Memory B cell (primary cell): ENCODE measurements at regions not wholly inside any gene's neighbourhood (a gene's known extent, or its start where the extent isn't known, plus 50 kb on each side); places are given as distances from the start of the nearest gene placed in this dataset.

Experiments
- ATAC-seq: fragments of 150-1000 bp; cut with Tn5 transposase; 2 replicates; pipeline ENCODE4 v1.10.0; 2021; ENCODE audit warnings: low read depth, mild to moderate bottlenecking, moderate library complexity
- DNase-seq, 2 donors: peaks; one replicate each; pipeline ENCODE4 v3.0.0; 2022; ENCODE audit warnings: low spot score in 2 of 2
- H3K27ac Mint-ChIP-seq: one replicate; pipeline ENCODE4 v1.8.0; 2022; ENCODE audit warnings: mild to moderate bottlenecking, moderate library complexity, mixed read lengths
- H3K27me3 Mint-ChIP-seq: one replicate; pipeline ENCODE4 v1.8.0; 2022; ENCODE audit warnings: mixed read lengths
- H3K36me3 Mint-ChIP-seq: one replicate; pipeline ENCODE4 v1.8.0; 2022; ENCODE audit warnings: mild to moderate bottlenecking, mixed read lengths
- H3K4me1 Mint-ChIP-seq: one replicate; pipeline ENCODE4 v1.8.0; 2022; ENCODE audit warnings: mixed read lengths
- H3K4me3 Mint-ChIP-seq: one replicate; pipeline ENCODE4 v1.8.0; 2022; ENCODE audit warnings: mild to moderate bottlenecking, moderate library complexity, mixed read lengths
- H3K9me3 Mint-ChIP-seq: one replicate; pipeline ENCODE4 v1.8.0; 2022; ENCODE audit warnings: mixed read lengths

DNA sequence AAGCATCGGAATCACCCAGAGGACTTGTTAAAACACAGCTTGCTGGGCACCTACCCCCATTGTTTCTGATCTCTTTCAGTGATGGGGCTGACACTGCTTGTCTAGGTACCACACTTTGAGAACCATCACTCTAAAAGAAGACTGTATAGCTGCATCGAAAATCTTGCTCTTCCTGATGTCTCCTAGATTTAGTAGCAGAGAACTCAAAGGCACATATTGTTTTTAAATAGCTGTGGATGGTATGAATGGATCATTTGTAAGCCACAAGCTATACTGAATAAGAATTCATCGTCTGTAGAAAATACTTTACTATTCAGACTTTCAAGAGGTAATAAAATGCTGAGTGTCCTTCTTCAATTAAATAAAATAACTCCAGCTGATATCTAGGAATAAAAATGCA, 405.4 kb downstream of the ANKRD50 start:
- H3K36me3 Mint-ChIP-seq, result no peaks in the 10 kb centered on the region
- no peak overlapping the region for H3K27ac Mint-ChIP-seq
- ATAC-seq (no peak), DNase-seq (no peak)
- H3K4me1 Mint-ChIP-seq, result no peaks in the 10 kb centered on the region
- no peak overlapping the region for H3K4me3 Mint-ChIP-seq
- H3K27me3 Mint-ChIP-seq, result peaks cover 2% of the 10 kb centered on the region
- H3K9me3 Mint-ChIP-seq, result no peaks in the 10 kb centered on the region

DNA sequence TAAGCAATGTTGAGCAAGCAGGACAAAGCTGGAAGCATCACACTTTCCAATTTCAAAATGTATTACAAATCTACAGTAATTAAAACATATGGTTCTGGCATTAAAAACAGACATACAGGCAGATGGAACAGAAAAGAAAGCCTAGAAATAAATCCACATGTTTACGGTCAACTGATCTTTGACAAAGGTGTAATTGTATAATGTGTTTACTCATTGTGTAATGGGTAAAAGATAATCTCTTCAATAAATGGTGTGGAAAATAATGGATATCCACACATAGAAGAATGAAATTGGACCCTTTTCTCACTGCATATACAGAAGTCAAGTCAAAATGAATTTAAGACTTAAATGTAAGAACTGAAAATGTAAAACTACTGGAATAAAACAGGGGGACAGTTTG, 394.2 kb downstream of the ANKRD50 start:
- no peaks in the 10 kb centered on the region for H3K4me1 Mint-ChIP-seq
- no peak for DNase-seq
- no peaks in the 10 kb centered on the region for H3K27me3 Mint-ChIP-seq
- no peak for ATAC-seq
- H3K27ac Mint-ChIP-seq, result no peak overlapping the region
- no peaks in the 10 kb centered on the region for H3K9me3 Mint-ChIP-seq
- no peak overlapping the region for H3K4me3 Mint-ChIP-seq
- H3K36me3 Mint-ChIP-seq, result no peaks in the 10 kb centered on the region

DNA sequence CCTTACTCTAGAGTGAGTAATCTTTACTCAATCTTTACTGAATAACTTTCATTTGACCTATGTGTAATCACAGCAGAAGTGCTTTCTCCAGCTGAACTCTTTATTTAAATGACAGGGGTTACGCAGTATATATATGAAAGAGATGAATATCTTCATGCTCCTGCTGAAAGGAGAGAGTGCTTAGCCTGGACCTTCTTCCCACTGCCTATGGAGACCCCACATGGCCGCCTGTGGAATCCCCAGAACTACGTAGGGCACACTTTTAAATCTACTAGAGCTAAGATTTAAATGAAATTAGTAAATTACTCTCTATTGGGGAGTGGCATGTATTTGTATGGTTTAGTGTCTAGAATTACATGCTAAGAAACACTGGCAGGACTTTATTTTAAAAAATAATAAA, 391.2 kb downstream of the ANKRD50 start:
- no peak overlapping the region for H3K27ac Mint-ChIP-seq
- ATAC-seq (no peak), DNase-seq (no peak)
- H3K36me3 Mint-ChIP-seq, result no peaks in the 10 kb centered on the region
- no peak overlapping the region for H3K4me3 Mint-ChIP-seq
- H3K27me3 Mint-ChIP-seq, result no peaks in the 10 kb centered on the region
- H3K9me3 Mint-ChIP-seq, result no peaks in the 10 kb centered on the region
- H3K4me1 Mint-ChIP-seq, result no peaks in the 10 kb centered on the region

DNA sequence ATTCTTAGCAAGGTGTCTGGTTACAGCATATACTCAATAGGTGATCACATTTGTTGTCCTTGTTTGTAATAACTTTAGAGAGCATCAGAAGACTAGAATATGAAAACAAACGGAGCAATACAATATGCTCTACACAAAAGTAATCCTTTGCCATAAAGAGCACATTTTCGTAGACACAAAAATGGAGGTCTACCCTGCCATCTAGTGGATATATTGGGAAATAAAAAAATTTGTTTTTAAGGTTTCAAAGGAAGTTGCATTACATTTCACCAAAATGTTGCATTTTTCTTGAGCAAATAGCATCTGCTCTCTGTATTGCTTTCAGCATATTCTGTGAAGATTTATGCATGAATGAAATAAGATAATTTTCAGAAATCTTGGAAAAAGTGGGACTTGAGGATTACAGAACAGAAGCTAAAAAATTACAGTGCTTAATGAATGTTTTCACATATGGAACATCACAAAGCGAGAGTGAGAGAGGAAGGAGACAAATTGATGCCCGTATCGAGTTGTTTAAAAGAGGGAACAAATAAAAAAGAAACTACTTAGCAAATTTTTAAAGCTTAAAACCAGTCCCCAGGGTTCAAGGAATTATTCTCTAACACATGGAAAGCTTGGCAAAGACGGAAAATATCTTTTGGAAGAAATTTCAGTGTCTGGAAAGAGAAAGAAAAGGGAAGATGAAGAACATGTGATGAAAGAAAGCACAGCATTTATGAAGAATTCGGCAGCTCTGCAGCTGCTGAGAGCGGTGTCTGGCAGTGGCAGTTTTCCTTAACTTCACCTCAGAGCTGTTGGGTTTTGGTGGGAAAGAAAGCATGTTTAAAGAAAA, 390.1 kb downstream of the ANKRD50 start:
- H3K9me3 Mint-ChIP-seq, result no peaks in the 10 kb centered on the region
- no peaks in the 10 kb centered on the region for H3K4me1 Mint-ChIP-seq
- no peak for DNase-seq
- no peak overlapping the region for H3K27ac Mint-ChIP-seq
- H3K27me3 Mint-ChIP-seq, result no peaks in the 10 kb centered on the region
- no peaks in the 10 kb centered on the region for H3K36me3 Mint-ChIP-seq
- no peak overlapping the region for H3K4me3 Mint-ChIP-seq
- no peak for ATAC-seq

DNA sequence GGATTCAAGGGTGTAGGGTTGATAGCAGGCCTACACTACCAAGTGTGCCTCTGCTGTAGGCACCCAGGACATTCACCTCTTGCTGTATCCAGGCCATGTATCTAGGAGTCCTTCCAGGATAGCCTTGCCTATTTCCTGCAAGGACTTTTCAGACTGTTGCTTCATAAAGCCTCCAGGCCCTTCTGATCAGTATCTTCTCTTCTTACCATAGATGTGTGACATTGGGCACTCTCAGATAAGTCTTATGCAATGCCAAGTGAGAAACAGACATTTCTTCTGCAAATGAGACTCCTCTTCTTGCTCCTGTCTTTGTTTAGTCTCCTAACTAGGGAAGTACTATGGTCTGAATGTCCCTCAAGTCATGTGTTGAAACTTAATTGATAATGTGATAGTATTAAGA, 386.8 kb downstream of the ANKRD50 start:
- DNase-seq (no peak), ATAC-seq (no peak)
- Mint-ChIP-seq H3K27ac (no peak overlapping the region), H3K4me3 (no peak overlapping the region), H3K36me3 (no peaks in the 10 kb centered on the region), H3K27me3 (no peaks in the 10 kb centered on the region), H3K9me3 (no peaks in the 10 kb centered on the region), H3K4me1 (no peaks in the 10 kb centered on the region)

DNA sequence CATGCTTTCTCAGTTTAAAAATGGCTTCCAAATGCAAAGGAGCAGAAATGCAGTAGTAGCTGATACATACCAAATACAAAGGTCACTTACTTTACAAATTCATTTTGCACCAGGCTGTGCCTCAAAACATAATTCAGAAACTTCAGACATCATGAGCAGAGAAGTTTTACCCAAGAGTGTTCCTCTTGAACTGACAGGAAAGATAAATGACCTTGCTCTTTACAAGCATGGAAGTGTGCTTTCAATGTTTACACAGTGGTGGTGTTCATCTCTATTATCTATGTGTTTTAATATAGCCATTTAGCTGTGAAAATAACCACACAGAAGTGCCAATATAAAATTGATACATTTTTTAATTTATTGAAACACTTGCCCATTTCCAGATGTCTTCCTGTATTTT, 383.4 kb downstream of the ANKRD50 start:
- DNase-seq, result no peak
- Mint-ChIP-seq H3K4me1 (no peaks in the 10 kb centered on the region), H3K9me3 (no peaks in the 10 kb centered on the region), H3K4me3 (no peak overlapping the region), H3K36me3 (no peaks in the 10 kb centered on the region), H3K27me3 (no peaks in the 10 kb centered on the region), H3K27ac (no peak overlapping the region)
- ATAC-seq, result no peak

DNA sequence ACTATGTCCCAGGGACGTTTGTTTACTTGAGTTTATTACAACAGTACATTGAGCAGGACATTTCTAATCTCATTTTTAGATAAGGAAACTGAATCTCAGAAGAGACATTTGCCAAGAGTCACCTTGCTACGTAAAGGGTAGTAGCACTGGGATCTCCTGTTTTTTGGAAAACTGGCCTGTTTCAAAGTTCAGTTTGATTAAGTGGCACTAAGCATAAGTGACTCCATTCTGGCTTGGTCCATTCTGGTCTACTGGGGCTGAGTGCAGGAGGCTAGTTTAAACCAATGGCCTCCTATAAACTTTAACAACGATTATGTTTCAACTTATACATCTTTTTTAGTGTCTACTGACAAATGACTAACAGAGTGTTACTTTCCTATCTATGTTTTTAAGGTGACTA, 382.5 kb downstream of the ANKRD50 start:
- DNase-seq (no peak), ATAC-seq (no peak)
- H3K9me3 Mint-ChIP-seq, result no peaks in the 10 kb centered on the region
- no peak overlapping the region for H3K4me3 Mint-ChIP-seq
- H3K4me1 Mint-ChIP-seq, result no peaks in the 10 kb centered on the region
- H3K36me3 Mint-ChIP-seq, result no peaks in the 10 kb centered on the region
- no peak overlapping the region for H3K27ac Mint-ChIP-seq
- H3K27me3 Mint-ChIP-seq, result no peaks in the 10 kb centered on the region

DNA sequence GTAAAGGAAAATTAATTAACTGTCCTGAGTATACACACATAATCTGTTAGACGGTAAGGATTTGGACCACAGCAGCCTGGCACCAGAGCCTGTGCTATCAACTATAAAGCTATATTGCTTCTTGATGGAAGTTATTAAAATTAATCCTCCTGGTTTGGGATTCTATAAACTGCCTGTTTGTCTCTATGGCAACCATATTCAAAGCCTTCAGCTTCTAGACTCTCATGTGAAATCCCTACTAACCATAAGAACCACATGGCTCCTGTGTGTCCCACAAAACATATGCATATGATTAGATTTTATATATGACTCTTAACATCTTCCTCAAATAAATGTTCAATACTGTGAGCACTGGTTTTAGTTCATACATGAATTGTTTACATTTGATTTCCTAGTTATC, 380.8 kb downstream of the ANKRD50 start:
- H3K4me3 Mint-ChIP-seq, result no peak overlapping the region
- DNase-seq, result no peak
- no peaks in the 10 kb centered on the region for H3K27me3 Mint-ChIP-seq
- no peak overlapping the region for H3K27ac Mint-ChIP-seq
- ATAC-seq, result no peak
- no peaks in the 10 kb centered on the region for H3K9me3 Mint-ChIP-seq
- H3K4me1 Mint-ChIP-seq, result no peaks in the 10 kb centered on the region
- no peaks in the 10 kb centered on the region for H3K36me3 Mint-ChIP-seq

DNA sequence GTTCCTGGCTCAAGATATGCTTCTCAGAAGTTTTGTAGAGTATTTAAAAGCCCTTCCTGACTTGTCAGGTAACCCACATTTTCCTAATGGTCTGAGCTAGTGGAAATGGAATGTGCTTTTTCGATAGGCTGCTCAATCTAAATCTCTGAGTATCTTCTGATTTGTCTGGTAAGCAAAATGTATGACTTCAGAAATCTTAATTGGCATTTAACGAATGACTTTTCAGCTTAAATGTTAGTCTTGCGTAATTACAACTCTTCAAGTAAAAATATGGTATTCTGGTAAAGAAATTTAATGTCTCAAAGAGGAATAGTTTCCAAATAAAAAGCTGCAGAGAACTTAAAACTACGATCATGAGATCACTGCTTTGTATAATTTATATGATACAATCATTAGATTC, 379.1 kb downstream of the ANKRD50 start:
- Mint-ChIP-seq H3K27ac (no peak overlapping the region), H3K27me3 (no peaks in the 10 kb centered on the region), H3K4me3 (no peak overlapping the region), H3K9me3 (no peaks in the 10 kb centered on the region), H3K36me3 (no peaks in the 10 kb centered on the region), H3K4me1 (no peaks in the 10 kb centered on the region)
- no peak for DNase-seq
- no peak for ATAC-seq

DNA sequence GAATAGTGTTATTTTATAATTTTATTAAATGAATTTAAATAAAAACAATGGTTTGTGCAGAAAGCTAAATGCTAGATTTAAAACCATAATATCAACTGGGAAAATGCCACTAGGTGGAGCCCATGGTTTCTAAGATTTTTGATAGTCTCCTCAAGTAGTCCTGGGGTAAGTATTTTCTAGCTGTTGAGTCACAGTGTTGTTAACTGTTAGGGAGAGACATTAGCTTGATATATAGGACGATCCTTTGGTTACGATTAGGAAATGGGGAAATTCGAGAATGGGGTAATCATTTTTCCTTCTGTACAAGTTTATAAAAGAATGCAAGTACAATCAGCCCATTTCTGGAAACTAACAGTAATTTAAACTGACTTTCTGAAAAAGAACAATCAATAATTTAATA, 378.4 kb downstream of the ANKRD50 start:
- no peak overlapping the region for H3K27ac Mint-ChIP-seq
- no peak for ATAC-seq

DNA sequence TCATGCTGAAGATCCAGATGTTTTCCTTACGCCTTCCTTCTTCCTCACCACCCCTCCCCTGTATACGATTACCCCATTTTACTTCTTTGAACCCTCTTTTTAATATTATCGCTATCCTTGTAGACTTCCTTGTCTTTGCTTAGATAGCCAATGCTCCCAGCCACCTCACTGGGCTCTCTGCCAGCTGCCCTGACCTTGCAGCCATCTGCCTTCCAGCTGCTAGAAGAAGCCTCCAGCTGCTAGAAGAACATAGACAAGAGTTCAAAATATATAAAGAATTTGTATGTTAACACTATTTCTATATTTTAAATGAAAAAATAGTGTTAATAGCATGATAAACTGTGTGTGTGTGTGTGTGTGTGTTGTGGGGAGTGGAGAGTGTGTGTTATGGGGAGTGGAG, 374.7 kb downstream of the ANKRD50 start:
- no peaks in the 10 kb centered on the region for H3K4me1 Mint-ChIP-seq
- H3K36me3 Mint-ChIP-seq, result no peaks in the 10 kb centered on the region
- no peak for DNase-seq
- H3K27me3 Mint-ChIP-seq, result no peaks in the 10 kb centered on the region
- H3K27ac Mint-ChIP-seq, result no peak overlapping the region
- no peak for ATAC-seq
- no peak overlapping the region for H3K4me3 Mint-ChIP-seq
- H3K9me3 Mint-ChIP-seq, result no peaks in the 10 kb centered on the region

More for the DNA sequence above, 378.4 kb downstream of the ANKRD50 start:
- H3K4me1 Mint-ChIP-seq, result no peaks in the 10 kb centered on the region
- no peaks in the 10 kb centered on the region for H3K36me3 Mint-ChIP-seq
- no peaks in the 10 kb centered on the region for H3K9me3 Mint-ChIP-seq
- no peak for DNase-seq
- H3K4me3 Mint-ChIP-seq, result no peak overlapping the region
- H3K27me3 Mint-ChIP-seq, result no peaks in the 10 kb centered on the region

DNA sequence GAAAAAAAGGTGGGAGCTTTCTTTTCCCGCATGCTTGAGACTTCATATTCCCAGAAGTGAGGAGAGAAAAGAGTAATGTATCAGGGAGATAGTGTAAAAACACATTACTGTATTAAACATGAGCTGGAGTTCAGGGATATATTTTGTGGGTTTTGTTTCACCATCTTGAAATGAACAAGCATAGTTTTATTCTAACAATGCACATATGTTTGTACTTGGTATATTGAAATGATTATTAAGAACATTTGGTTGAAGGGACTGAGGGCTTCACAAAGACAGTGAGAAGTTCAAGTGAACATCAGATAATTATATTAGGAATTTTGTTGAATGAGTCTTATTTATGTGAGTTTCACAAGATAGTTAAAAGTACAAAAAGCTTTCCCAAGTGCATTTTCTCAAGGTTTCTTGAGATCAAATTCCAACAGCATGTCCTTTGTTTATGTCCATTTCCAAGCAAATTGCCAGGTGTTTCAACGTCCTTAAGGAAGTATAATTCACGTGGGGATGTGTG, 368.8 kb downstream of the ANKRD50 start:
- no peak overlapping the region for H3K4me3 Mint-ChIP-seq
- H3K4me1 Mint-ChIP-seq, result no peaks in the 10 kb centered on the region
- DNase-seq, result no peak
- no peaks in the 10 kb centered on the region for H3K36me3 Mint-ChIP-seq
- H3K27ac Mint-ChIP-seq, result no peak overlapping the region
- H3K27me3 Mint-ChIP-seq, result no peaks in the 10 kb centered on the region
- H3K9me3 Mint-ChIP-seq, result no peaks in the 10 kb centered on the region
- no peak for ATAC-seq

DNA sequence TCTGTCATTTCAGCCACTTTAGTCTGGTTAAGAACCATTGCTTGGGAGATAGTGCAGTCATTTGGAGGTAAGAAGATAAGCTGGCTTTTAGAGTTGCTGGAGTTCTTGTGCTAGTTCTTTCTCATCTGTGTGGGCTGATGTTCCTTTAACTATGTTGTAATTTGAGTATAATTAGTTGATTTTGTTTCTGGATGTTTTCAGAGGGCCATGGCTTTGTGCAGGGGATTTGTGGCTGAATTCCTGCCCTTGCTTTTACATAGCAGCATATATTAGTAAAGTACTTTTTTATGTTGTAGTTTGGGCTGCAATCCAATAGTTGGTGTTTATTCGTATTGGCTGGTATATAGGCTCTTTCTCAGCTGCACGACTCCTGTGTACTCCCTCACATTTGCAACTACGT, 339.6 kb downstream of the ANKRD50 start:
- no peaks in the 10 kb centered on the region for H3K27me3 Mint-ChIP-seq
- no peak overlapping the region for H3K4me3 Mint-ChIP-seq
- H3K27ac Mint-ChIP-seq, result no peak overlapping the region
- DNase-seq (no peak), ATAC-seq (no peak)
- peaks cover 4% of the 10 kb centered on the region for H3K9me3 Mint-ChIP-seq
- H3K36me3 Mint-ChIP-seq, result no peaks in the 10 kb centered on the region
- no peaks in the 10 kb centered on the region for H3K4me1 Mint-ChIP-seq

DNA sequence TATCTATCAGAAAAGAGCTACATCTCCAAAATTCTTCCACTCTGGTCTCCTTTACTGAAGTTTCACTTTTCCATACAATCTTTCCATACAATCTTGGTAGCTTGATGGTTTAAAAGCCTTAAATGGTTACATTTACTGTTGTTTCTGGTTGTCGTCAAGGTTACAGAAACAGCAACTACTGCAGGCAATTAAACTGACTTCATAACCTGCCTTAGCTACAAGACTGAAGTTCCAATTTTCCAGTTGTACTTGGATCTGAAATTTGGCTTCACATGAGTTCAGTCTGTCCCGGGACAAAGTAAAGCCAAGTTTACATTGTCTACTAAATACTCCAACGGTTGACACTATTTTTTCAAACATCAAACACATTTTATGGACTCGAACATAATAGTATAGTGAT, 326.4 kb downstream of the ANKRD50 start:
- H3K27me3 Mint-ChIP-seq, result no peaks in the 10 kb centered on the region

DNA sequence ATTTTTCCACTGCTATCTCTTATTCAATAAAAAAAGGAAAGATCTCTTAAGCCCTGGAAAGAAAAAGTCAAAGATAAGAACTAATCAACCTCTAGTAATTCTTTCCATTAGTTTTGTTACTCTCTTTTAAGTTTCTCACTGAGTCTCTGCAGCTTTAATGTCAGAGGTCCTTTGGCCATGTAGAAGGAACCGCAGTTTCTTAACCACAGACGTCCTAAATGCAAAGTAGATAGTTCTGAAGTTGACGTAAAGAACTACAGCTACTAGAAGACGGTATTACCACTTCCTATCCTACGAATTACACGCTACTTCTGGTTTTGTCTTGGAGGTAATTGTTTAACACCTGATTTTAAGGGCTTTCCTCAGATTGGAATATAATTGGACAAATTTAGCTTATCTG, 325.9 kb downstream of the ANKRD50 start:
- no peaks in the 10 kb centered on the region for H3K27me3 Mint-ChIP-seq

More for the DNA sequence above, 326.4 kb downstream of the ANKRD50 start:
- Mint-ChIP-seq H3K4me1 (no peaks in the 10 kb centered on the region), H3K36me3 (no peaks in the 10 kb centered on the region), H3K9me3 (peaks cover 2% of the 10 kb centered on the region), H3K4me3 (no peak overlapping the region), H3K27ac (no peak overlapping the region)
- ATAC-seq (no peak), DNase-seq (no peak)

More for the DNA sequence above, 325.9 kb downstream of the ANKRD50 start:
- DNase-seq (no peak), ATAC-seq (no peak)
- Mint-ChIP-seq H3K27ac (no peak overlapping the region), H3K9me3 (peaks cover 2% of the 10 kb centered on the region), H3K4me1 (no peaks in the 10 kb centered on the region), H3K36me3 (no peaks in the 10 kb centered on the region), H3K4me3 (no peak overlapping the region)
